ENCODE measurements at regions not wholly inside any gene's neighbourhood (a gene's known extent, or its start where the extent isn't known, plus 50 kb on each side); places are given as distances from the start of the nearest gene placed in this dataset.

DNA sequence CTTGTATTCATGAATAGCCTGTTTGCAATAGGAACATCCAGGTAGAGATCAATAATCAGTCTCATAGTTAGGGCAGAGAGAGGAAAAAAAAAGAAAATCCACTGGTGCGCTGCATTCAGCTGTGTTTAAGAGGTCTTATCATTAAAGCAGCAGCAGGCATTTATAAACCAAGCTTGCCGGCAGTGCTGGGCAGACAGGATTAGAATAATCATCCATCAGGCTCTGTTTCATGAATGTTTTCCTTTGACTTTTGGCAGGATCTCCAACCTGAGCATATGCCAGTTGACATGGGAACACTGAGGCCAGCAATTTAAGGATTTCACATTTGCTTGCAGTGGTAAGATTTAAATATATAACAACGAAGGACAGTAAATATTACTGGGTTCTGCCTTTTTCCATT lies 305.2 kb upstream of the SEMA6D start:
- TF ChIP-seq, protein P1, sequence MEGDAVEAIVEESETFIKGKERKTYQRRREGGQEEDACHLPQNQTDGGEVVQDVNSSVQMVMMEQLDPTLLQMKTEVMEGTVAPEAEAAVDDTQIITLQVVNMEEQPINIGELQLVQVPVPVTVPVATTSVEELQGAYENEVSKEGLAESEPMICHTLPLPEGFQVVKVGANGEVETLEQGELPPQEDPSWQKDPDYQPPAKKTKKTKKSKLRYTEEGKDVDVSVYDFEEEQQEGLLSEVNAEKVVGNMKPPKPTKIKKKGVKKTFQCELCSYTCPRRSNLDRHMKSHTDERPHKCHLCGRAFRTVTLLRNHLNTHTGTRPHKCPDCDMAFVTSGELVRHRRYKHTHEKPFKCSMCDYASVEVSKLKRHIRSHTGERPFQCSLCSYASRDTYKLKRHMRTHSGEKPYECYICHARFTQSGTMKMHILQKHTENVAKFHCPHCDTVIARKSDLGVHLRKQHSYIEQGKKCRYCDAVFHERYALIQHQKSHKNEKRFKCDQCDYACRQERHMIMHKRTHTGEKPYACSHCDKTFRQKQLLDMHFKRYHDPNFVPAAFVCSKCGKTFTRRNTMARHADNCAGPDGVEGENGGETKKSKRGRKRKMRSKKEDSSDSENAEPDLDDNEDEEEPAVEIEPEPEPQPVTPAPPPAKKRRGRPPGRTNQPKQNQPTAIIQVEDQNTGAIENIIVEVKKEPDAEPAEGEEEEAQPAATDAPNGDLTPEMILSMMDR (IDR thresholded peaks at IDR 0.05), result no peak
- TF ChIP-seq TCF7L2 (IDR thresholded peaks at IDR 0.05; ENCODE audit: low read depth, low read length) (no peak), POLR2AphosphoS5 (IDR thresholded peaks at IDR 0.05; ENCODE audit: low read depth, low read length) (no peak), SIN3A (IDR thresholded peaks at IDR 0.05; ENCODE audit: borderline replicate concordance, insufficient read depth, low read depth, low read length) (no peak)
- TF ChIP-seq, protein P2, sequence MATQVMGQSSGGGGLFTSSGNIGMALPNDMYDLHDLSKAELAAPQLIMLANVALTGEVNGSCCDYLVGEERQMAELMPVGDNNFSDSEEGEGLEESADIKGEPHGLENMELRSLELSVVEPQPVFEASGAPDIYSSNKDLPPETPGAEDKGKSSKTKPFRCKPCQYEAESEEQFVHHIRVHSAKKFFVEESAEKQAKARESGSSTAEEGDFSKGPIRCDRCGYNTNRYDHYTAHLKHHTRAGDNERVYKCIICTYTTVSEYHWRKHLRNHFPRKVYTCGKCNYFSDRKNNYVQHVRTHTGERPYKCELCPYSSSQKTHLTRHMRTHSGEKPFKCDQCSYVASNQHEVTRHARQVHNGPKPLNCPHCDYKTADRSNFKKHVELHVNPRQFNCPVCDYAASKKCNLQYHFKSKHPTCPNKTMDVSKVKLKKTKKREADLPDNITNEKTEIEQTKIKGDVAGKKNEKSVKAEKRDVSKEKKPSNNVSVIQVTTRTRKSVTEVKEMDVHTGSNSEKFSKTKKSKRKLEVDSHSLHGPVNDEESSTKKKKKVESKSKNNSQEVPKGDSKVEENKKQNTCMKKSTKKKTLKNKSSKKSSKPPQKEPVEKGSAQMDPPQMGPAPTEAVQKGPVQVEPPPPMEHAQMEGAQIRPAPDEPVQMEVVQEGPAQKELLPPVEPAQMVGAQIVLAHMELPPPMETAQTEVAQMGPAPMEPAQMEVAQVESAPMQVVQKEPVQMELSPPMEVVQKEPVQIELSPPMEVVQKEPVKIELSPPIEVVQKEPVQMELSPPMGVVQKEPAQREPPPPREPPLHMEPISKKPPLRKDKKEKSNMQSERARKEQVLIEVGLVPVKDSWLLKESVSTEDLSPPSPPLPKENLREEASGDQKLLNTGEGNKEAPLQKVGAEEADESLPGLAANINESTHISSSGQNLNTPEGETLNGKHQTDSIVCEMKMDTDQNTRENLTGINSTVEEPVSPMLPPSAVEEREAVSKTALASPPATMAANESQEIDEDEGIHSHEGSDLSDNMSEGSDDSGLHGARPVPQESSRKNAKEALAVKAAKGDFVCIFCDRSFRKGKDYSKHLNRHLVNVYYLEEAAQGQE (IDR thresholded peaks at IDR 0.05; ENCODE audit: insufficient read depth in 1 of 2, low read depth in 2 of 2, low read length in 1 of 2), result no peak
